NCI-H1417 treated with DMSO at 0.1 percent for 48 hours (cell line): ENCODE measurements at regions not wholly inside any gene's neighbourhood (a gene's known extent, or its start where the extent isn't known, plus 50 kb on each side); places are given as distances from the start of the nearest gene placed in this dataset.
"Not testable (repeated sequence)": the region's sequence is repeated elsewhere in the genome, so short reads cannot be mapped to it uniquely, and the experiment has no call there.

Experiments used
- DNase-seq: peaks from one replicate; lab custom pipeline; 2025; lab: John Stamatoyannopoulos, UW

- DNase-seq: no peak
These were observed 113.4 kb upstream of the DYRK2 start for GRCh38 chr12:67535176-67535575.

- no peak for DNase-seq
These were observed 112.6 kb upstream of the DYRK2 start for GRCh38 chr12:67535971-67536370.

DNA sequence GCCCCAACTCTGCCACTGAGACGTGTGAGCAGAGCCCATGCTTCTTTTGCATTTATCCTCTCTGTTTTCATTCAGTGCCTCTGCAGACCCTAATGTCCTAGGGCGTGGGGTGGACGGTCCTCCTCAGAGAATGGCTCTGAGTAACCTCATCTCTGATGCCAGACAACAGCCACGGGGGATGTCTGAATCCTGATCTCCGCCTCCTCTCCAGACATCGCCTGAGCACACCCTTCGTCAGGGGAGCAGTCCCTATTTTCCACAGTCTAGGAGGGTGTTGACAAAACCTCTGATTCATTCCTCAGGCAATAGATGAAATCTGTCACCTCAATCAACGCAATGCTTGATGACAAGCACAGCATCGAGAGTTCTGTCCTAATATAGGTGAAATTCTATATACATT, 109.2 kb upstream of the DYRK2 start:
- DNase-seq: no peak

- no peak for DNase-seq
These were observed 108.6 kb upstream of the DYRK2 start for GRCh38 chr12:67539946-67540345.

- DNase-seq: no peak
These were observed 107.5 kb upstream of the DYRK2 start for GRCh38 chr12:67540920-67541624.

GRCh38 chr12:67541625-67541991, 106.9 kb upstream of the DYRK2 start:
- no peak for DNase-seq

- no peak for DNase-seq
These were observed 105.3 kb upstream of the DYRK2 start for GRCh38 chr12:67543021-67543770.

DNA sequence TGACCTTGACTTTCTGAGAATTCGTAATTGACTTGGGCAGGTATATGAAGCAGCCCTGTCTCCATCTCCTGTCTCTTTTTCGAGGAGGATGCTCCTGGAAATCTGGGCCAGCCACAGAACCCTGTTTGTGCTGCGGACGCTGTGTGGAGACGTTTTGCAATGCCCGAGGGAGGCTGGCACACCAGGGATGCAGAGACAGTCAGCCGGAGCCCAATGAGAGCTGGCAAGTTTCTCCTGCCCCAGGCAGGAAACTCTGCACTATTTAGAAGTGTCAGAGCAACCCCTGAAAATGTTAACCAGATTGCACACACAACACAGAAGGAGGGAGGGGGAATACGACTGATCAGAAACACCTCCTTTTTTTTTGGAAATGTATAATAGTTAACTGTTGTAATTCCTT, 103.2 kb upstream of the DYRK2 start:
- no peak for DNase-seq

DNA sequence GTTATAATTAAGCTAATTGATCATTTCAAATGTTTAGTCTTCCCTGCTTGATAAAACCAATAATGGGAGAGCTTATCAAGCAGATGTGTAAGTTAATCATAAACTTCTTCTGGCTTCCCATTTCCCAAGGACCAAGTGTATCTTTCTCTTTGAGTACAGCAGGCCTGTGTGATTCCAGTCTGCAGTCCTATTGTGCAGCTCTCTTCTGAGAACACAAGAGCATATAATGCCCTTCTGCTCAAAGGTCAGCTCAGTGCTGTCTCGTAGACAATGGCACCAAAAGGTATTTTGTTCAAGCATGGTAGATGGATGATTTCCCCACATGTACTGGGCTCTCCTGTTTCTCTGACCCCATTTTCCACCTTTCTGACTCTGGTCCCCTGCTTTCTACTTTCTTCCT, 101.8 kb upstream of the DYRK2 start:
- no peak for DNase-seq

GRCh38 chr12:67555075-67555717, 93.3 kb upstream of the DYRK2 start:
- DNase-seq: not testable (repeated sequence)

DNA sequence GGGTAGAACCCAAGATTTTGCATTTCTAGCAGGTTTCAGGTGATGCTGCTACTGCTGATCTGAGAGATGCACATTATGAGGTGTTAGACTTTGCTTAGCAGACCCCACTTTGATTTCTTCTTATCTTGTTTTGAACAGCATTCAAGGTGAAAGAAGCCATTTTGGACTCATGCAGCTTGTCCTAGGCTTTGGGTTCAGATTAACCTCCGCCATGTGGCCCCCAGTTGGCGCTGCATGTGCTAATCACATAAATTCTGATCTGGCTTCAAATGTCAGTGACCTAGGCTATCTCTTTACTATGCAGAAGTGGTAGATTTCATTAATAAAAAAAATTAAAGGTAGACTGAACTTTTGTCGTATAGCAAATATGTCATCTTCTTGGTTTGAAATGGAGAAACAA, 89.8 kb upstream of the DYRK2 start:
- no peak for DNase-seq

DNA sequence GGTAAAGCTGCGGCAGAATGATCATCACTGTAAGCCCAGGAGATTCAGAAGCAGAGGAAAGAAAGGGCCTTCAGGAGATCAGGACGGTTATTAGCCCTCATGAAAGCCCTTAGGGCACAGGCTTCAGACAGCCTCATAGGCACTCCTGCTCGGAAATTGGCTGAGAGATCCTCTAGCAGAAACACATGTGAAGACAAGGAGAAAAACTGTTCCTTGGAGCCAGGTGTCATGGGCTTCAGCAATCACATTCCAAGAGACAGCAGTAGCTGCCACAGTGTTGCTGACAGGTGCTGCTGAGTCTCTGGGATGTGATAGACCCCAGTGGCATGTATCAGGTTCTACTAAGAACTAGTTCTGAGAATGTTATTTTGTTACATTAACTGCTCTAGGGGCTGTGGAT, 88.8 kb upstream of the DYRK2 start:
- no peak for DNase-seq

DNA sequence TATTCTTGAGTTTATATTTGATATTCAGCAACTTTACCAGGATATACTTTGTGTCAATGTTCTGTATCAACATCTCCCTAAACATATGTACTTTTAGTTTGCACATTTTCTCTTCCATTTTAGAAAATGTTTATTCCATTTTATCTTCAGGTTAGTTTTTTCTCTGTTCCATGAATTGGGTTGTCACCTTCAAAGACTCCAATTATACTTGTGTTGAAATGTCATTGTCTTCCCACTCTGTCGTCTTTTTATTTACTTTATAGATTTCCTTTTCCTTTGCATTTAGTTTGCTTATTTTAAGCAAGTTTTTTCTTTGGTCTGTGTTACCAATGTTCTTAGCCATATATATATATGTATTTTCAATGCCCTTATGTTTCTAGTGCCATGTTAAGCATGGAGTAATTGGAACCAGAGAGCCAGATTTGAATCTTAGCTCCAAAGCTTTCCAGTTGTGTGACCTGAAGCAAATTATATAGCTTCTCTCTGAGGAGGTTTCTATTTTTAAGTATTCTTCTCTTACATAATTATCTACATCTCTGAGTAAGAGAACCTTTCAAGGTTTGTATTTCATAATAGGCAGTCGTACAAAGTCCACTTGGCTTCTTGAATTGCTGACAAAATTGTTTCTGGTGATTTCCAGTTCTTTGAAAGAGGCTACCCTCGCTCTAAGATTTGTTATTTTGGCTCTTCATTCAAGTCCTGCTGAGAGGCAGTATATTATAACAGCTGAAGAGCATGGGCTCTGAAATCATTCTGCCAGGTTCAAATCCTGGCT, 85.8 kb upstream of the DYRK2 start:
- no peak for DNase-seq

DNA sequence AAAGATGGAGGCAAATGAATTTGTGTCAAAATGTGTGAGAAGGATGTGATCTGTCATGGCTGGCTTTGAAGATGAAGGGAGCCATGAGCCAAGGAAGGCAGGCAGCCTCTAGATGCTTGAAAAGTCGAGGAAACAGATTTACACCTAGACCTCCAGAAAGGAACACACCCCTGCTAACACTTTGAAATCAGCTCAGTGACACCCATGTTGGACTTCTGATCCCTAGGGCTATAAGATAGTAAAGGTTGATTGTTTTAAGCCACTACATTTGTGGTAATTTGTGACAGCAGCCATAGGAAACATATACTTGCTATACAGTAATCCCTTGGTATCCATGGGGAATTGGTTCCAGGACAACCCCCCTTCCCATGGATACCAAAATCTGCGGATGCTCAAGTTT, 80.5 kb upstream of the DYRK2 start:
- DNase-seq: no peak

GRCh38 chr12:67572492-67572891, 76.1 kb upstream of the DYRK2 start:
- no peak for DNase-seq

- DNase-seq: no peak
These were observed 75.0 kb upstream of the DYRK2 start for GRCh38 chr12:67573566-67573965.

GRCh38 chr12:67578976-67579661, 69.4 kb upstream of the DYRK2 start:
- DNase-seq: no peak

GRCh38 chr12:67579662-67580003, 68.9 kb upstream of the DYRK2 start:
- no peak for DNase-seq

DNA sequence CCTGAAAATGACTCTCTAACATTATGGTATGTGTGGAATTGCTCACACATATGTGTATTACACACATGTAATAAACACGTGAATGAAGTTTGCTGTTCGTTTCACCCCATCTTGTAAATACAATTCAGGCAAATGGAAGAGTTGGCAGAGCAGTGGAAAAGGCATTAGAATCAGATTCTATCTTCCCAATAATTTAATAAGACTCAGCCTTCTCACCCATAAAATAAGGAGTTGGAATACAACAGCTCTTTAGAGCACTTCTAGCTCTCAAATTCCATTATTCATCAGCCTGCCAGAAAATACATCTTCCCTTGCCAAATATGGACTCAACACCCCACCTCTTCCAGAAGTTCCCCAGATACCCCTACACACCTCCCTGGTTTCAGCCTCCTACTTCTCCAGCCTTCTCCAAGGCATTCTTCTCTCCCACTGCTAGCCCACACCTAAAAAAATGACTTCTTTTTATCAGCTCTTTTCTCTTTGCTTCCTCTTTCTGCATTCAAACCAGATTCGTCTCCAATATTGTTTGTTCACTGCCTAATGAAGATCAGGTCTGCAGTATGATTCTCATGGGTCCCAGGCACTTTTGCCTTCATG, 66.2 kb upstream of the DYRK2 start:
- no peak for DNase-seq

GRCh38 chr12:67582844-67583243, 65.7 kb upstream of the DYRK2 start:
- DNase-seq: no peak

GRCh38 chr12:67586951-67587350, 61.6 kb upstream of the DYRK2 start:
- DNase-seq: no peak

- no peak for DNase-seq
These were observed 59.5 kb upstream of the DYRK2 start for GRCh38 chr12:67589078-67589477.
